Cardiac fibroblast (primary cell): ENCODE measurements at regions not wholly inside any gene's neighbourhood (a gene's known extent, or its start where the extent isn't known, plus 50 kb on each side); places are given as distances from the start of the nearest gene placed in this dataset.

Experiments
- DNase-seq, 2 donors: peaks; one replicate each; pipeline versions ENCODE4 v3.0.0 to v3.0.0-alpha.2; 2010; ENCODE audit warnings: low read depth in 2 of 2
- H3K4me3 ChIP-seq, 2 donors: replicated peaks in 1 of 2; 1 replicate in 1 of 2; 2 replicates in 1 of 2; pipeline ENCODE4 v1.5.1; 2011; ENCODE audit warnings: low read depth in 2 of 2, low read length in 2 of 2, mild to moderate bottlenecking in 2 of 2, moderate library complexity in 1 of 2
- CTCF ChIP-seq: IDR thresholded peaks from one replicate; pipeline ENCODE4 v1.5.1; 2011; ENCODE audit warnings: low read depth, mild to moderate bottlenecking, low read length, inconsistent platforms

- DNase-seq = peak in 1 of 2 donors; percentile 62
- no peak overlapping the region for H3K4me3 ChIP-seq
- TF ChIP-seq CTCF = no peak
These were observed 142.2 kb upstream of the ZNF366 start for GRCh38 chr5:72649449-72649848.

GRCh38 chr5:72648480-72648879 is 141.3 kb upstream of the ZNF366 start:
- no peak for TF ChIP-seq CTCF
- DNase-seq = peak in 1 of 2 donors; percentile 9
- no peak overlapping the region for H3K4me3 ChIP-seq

GRCh38 chr5:72647806-72648205 is 140.6 kb upstream of the ZNF366 start:
- TF ChIP-seq CTCF = no peak
- DNase-seq = no peak

GRCh38 chr5:72646246-72646866 is 139.1 kb upstream of the ZNF366 start:
- TF ChIP-seq CTCF = no peak
- H3K4me3 ChIP-seq = no peak overlapping the region
- DNase-seq = no peak

More at GRCh38 chr5:72647806-72648205, 140.6 kb upstream of the ZNF366 start:
- H3K4me3 ChIP-seq = no peak overlapping the region

- no peak for DNase-seq
- TF ChIP-seq CTCF = no peak
- no peak overlapping the region for H3K4me3 ChIP-seq
These were observed 138.0 kb upstream of the ZNF366 start for GRCh38 chr5:72645064-72645846.

GRCh38 chr5:72644296-72644695 is 137.1 kb upstream of the ZNF366 start:
- no peak for DNase-seq

More at GRCh38 chr5:72644296-72644695, 137.1 kb upstream of the ZNF366 start:
- H3K4me3 ChIP-seq = no peak overlapping the region
- no peak for TF ChIP-seq CTCF
